Activated CD8-positive, alpha-beta memory T cell treated with anti-CD3 and anti-CD28 coated beads for 36 hours (primary cell): ENCODE measurements at regions not wholly inside any gene's neighbourhood (a gene's known extent, or its start where the extent isn't known, plus 50 kb on each side); places are given as distances from the start of the nearest gene placed in this dataset.

Source experiments
- CTCF ChIA-PET: fragments of 350-600 bp; sonication (Branson Sonifier 250); formaldehyde crosslinking; loops from one replicate; lab custom pipeline; 2021; ENCODE audit warnings: antibody characterized with exemption; lab: Charles Lee
- POLR2A ChIA-PET: fragments of 350-600 bp; sonication (Branson Sonifier 250); formaldehyde crosslinking; loops from one replicate; lab custom pipeline; 2021; ENCODE audit warnings: antibody characterized with exemption; lab: Charles Lee

DNA sequence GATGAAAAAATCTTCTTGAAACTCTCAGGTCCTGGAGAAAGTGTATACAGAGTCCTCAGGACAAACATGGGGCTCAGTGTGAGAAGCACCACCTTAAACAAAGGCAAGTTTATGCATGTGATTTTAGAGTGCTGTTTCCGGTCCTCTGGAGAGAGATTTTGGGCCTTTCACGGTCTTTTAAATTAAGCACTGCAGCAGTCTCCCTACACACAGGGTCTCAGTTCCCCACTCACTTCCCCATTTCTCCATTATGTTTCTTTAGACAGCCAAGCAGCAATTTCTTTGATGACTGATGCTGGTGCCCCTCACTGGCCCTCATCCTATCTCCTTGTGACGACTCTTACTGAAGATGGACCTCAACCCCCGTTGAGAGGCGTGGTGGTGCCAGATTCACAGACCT, 220.2 kb upstream of the CLINT1 start:
- POLR2A ChIA-PET, result no interaction called here
- CTCF ChIA-PET, result no interaction called here

DNA sequence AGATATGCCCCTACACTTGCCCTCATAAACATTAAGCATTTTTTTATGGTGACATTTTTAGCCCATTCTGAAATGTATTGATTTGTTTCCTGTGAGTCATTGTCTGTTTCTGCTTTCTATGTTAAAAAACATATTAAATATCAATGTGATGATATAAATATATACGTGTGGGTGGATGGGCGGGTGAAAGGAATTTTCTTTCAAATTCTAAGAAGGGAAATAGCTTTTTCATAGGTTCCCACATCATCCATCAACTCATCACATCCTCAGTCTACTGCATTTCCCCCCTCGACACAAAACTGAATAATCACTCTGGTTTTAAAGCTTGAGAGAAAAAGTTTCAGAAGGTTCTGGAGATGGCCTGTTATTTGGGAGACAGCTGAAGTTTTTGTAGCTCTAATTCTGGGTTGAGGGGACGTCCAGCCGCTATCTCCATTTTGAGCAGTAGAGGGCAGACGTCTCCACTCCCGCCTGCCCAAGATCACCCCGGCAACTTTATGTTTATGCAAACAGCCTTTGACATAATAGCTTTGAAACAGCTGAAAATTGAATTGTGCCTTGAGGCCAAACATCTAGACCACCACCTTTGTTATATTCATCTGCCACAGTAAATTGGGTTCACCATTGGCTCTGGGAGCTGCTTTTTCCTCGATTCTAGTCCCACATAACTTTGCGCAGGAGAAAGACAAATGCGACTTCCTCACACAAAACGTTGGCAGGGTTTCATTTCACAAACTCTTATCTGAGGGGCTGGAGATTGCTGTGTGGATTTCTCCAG, 216.2 kb upstream of the CLINT1 start:
- POLR2A ChIA-PET, result no interaction called here
- CTCF ChIA-PET, result interaction anchor here (0.5 to 1.2 kb wide), 6 partner anchors 10 to 1032 kb away, joined by 3 to 4 read pairs (median 3); no protein-coding TSS in a partner anchor

DNA sequence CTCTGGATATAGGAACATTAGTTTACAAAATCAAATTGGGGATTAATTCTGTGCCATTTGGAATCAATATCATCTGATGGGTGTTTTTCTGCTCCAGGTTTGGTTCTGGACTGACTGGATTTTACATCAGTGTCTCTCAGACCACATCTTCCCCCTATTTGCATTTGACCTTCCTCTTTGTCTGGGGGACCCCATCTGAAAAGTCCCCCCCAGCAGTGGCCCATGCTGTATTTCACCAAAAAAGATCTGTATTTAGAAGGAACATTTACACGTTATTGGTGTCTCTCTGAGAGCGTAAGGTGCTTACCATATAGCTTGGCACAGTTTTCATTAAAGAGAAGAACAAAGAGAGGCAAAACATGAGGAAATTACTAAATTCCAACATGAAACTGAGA, 215.6 kb upstream of the CLINT1 start:
- POLR2A ChIA-PET, result no interaction called here
- CTCF ChIA-PET, result interaction anchor here (0.5 to 1.2 kb wide), 4 partner anchors 15 to 1033 kb away, joined by 3 to 4 read pairs (median 3); no protein-coding TSS in a partner anchor

DNA sequence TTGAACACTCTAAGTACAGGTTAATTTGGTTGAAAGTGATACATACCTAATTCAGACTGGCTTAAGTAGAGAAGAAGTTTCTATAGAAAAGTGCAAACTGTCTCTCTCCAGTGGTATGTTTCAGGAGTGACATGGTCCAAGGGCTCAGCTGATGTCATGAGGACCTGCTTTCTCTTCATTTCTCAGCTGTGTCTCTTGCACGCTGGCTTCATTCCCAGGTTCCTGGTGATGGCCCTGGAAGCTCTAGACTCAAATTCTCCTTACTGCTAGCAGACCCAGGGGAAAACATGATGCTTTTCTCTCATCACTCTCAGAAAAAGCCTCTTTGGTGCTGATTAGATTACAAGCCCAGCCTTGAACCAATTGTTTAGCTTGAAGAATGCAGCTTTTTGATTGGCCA, 211.9 kb upstream of the CLINT1 start:
- ChIA-PET CTCF (interaction anchor here (0.6 kb wide), 1 partner anchor 194 kb away, joined by 3 read pairs; no protein-coding TSS in a partner anchor), POLR2A (no interaction called here)

DNA sequence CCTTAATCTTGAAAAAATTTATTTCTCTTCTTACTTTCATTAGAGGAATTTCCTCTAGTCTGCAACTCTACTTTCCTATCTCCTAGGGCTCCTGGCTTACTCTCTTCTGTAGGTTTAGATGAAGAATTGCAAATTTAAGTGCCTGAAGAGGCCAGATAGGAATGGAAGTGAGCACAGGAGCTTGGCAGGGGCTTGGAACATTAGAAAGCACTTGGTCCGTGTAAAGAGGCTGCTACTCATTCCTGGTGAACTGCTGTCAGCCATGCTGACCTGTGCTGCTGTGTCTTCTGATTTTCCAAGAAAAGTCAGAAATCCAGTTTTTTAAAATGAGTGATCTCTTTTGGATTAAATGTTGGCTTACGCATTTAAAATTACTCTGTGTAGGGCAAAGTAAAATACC, 210.9 kb upstream of the CLINT1 start:
- CTCF ChIA-PET, result no interaction called here
- POLR2A ChIA-PET, result no interaction called here

DNA sequence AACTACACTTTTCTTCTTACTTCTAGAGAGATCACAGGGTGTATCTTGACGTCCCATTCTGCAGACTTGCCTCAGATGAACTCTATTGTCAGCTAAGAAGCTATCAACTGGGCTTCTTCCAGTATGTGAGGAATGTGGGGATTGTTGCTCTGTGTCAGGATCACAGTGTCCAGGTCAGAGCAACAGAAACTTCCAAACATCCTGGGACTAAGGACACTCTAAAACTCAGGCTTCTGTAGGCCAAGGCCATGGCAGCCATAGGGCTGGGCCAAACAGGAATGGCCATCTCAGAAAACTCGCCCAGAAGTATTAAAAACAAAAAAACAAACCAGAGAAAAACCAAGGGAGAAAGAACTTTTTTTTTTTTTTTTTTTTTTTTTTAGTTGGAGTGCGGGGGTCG, 210.0 kb upstream of the CLINT1 start:
- CTCF ChIA-PET, result no interaction called here
- POLR2A ChIA-PET, result no interaction called here

DNA sequence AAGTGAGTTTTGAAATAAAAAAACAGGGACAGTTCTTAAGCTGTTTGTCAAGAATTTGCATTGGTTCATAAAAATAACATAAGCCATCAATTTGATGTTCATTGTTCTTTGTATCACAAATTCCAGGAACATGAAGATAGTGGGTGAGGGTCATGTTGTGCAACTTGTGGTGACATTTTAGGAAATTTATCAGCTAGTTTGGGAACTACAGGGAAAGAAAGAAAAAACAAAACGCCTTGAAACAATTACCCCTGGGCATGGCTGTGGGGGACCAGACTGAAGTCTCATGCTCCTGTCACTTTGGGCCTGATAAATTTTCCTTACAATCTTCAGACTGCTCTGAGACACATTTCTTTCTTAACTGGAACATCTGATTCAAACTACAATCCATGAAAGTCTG, 207.1 kb upstream of the CLINT1 start:
- POLR2A ChIA-PET, result no interaction called here
- CTCF ChIA-PET, result no interaction called here

DNA sequence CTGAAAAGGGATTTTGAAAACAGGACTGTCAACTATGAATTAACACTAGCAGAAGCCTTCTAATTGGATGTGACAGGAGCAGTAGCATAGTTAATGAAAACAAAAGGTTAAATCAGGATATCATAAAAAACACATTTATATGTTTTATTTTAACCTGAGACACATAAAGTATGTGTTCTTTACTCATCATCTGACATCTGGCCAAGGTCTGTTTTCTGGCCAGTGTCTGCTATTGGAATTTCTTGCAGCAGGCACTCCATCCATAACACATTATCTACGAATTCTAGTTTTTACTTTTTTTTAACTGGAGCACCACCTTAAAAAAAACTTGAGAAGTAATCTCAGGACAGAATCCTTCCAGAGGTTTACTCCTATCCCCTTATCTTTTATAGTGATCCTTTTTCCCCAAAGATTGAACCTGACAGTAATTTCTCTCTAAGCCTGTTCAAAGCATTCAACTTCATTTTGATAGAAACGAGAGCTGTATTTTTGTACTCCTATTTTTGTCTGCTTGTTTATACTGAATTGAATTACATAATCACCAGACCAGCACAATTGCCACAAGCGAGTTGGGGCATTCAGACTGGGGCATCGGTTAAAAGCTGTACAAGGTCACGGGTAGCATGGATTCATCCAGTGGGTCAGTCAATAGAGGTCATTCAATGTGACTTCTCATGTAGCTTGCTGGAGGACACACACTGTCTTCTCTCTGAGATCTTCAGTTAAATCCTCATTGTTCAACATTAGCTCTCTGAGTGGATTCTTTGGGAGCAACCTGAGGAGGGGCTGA, 205.6 kb upstream of the CLINT1 start:
- CTCF ChIA-PET, result interaction anchor here (1.4 kb wide), 1 partner anchor 11 kb away, joined by 3 read pairs; no protein-coding TSS in a partner anchor
- POLR2A ChIA-PET, result no interaction called here

DNA sequence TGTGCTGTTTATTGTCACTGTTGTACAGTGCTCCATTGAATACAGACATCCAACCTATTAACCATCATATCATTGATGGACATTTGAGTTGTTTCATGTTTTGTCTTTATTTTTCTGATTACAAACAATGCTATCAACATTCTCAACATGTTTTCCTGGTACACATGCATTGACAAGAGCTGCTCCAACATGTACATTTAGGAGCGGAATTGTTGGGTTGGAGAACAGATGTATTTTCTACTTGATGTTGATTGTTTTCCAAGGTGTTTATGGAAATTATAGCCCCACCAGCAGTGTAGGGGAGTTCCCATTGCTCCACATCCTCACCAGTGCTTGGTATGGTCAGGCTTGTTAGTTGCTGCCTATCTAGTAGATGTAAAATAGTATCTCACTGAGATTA, 204.1 kb upstream of the CLINT1 start:
- ChIA-PET POLR2A (no interaction called here), CTCF (no interaction called here)

DNA sequence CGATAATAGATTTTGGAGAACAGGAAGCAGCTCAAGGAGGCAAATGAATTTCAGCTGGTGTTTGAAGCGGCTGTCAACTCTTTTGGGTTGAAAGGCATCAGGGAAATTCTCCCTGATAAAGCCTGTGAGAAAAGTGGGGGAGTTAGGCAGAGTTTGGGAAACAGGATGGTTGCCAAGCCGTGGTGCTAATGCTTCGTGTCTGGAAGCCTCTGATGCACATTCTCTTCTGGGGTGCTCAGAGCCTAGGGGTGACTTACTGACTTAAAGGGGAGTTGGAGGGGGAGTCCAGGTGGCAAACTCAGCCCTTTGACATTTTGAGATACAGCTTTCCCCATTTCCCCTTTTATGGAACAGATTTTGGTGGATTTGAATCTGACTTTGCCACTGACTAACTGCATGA, 202.5 kb upstream of the CLINT1 start:
- ChIA-PET CTCF (no interaction called here), POLR2A (no interaction called here)

DNA sequence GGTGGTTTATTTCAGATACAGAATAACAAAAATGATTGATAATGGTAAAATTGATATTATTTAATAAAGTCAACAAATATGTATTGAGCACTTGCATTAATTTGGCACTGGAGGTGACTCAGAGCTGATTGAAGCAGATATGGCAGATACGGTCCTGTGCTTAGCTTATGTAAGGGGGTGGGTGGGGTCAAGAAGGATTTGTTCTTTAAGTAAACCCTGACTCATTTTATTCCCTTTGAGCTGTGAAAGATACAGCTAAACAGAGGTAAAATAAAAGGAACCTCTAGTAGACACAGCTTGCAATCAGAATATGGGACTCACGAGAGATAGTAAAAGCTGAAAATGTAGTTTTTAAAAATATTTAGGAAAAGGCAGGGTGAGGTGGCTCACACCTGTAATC, 201.3 kb upstream of the CLINT1 start:
- CTCF ChIA-PET, result interaction anchor here (1.2 kb wide), 1 partner anchor 15 kb away, joined by 4 read pairs; no protein-coding TSS in a partner anchor
- POLR2A ChIA-PET, result no interaction called here

DNA sequence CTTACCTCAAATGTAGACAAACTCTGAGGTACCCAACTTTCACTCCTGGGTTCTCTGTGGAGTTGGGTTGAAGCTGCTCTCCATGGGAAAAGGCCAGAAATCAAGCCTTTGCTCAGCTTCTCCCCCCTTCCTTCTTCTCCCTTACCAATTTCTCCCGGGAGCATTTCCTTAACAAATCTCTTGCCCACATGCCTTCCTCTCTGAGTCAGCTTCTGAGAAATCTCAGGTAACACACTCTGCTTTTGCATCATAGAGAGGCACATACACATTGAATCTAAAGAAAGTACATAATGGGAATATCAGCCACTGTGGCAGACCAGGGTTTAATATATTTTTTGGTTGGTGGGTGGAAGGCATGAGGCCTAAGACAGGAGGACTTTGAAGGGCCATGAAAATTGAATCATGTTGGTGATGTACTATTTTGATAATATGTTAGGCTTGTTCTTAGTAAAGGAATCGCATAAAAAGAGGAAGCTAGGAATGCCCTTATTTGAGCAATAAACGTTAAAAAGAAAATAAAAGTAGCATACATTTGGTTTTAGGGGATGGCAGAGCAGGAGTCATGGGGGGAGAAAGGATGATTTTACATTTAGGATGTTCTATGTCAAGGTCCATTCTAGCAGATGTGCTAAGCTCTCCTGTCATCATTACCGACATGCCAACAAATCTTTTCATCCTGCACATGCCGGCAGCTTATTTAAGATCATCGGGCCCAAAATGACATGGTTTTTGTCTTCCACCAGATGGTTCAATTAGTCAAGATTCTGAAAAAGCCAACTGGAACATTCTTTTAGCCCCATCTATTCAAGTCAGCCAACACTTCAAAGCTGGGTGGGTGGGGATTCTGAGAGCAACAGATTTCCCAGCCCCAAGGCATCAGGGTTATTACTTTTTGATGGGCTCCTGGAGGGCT, 199.5 kb upstream of the CLINT1 start:
- POLR2A ChIA-PET, result no interaction called here
- CTCF ChIA-PET, result interaction anchor here (1.2 kb wide), 1 partner anchor 17 kb away, joined by 4 read pairs; no protein-coding TSS in a partner anchor

DNA sequence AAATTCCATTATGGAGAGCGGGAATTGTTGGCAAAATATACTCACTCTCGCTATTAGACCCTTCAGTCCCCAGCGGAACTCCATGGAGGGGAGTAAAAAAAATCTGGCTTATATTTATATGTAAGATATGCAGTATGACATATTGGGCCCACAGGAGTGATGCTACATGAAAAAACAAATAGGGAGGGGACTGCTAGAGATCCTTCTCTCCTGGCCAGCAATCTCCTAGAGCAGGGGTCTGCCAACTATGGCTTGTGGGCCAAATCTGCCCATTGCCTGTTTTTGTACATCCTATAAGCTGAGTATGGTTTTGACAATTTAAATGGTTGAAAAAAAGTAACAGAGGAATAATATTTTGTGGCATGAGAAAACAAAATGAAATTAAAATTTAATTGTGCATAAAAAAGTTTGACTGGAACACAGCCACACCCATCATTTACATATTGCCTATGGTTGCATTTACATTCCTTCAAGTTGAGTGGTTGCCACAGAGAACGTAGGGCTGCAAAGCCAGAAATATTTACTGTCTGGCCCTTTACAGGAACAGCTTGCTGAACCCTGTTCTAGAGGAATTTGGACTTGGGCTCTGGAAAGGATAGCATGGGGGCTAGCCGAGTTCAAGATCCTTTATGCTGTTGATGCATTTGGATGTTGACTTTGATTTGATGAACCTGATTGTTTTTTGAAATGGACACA, 197.3 kb upstream of the CLINT1 start:
- POLR2A ChIA-PET, result no interaction called here
- CTCF ChIA-PET, result no interaction called here

DNA sequence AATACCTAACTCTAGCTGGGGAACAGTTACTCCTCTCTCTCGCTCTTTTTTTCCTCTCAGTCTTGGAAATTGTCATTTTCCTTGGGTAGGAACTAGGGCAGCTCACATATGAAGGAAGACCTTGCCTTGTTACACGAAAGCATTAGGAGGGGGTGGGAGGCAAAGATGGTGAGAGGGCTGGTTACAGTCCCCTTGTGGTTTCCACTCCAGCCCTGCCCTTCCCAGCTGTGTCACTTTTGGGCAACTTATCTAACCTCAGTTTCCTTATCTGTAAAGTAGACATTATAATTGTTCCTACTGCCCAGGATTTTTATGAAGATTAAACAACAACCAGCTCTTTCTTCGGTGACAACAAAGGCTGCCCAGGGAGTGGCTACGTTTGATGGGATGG, 196.2 kb upstream of the CLINT1 start:
- POLR2A ChIA-PET, result no interaction called here
- CTCF ChIA-PET, result no interaction called here

DNA sequence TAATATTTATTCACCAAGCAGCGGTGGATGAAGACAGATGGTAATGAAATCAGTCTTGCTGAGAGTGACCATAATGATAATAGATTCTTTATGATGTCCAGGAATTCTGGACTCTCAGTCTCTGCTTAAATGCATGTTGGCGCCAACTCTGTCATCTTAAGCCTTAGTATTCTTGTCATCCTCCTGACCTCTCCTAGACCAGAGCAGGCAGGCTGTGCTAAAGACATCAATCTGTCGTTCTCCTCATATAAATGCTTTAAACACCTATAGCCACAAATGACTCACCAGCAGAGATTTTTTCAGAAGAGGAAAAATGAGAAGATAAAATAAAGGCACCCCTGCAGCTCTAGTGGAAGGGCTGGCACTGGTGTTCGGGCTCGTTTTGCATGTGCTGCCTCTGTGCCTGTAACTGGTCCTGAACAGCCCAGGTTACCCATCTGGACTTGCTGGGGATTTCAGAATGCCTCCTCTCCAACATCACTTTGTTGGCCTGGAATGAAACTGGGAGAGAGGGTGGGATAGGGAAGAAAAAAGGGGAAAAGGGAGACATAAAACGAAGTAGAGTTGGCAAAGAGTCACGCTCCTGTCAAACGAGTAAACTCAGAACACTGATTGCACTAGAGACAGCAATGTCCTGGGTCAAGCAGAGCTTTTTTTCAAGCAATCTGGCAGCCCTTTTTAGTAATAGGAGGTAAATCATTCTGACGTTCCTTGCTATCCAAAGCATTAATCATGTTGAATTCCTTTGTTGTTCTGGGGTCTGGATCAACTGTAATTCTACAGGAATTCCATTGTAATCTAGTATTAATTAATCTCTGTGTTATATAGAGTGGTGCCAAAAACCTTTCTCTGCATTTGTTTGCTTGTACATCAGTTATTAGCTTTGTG, 195.5 kb upstream of the CLINT1 start:
- CTCF ChIA-PET, result no interaction called here
- POLR2A ChIA-PET, result no interaction called here

DNA sequence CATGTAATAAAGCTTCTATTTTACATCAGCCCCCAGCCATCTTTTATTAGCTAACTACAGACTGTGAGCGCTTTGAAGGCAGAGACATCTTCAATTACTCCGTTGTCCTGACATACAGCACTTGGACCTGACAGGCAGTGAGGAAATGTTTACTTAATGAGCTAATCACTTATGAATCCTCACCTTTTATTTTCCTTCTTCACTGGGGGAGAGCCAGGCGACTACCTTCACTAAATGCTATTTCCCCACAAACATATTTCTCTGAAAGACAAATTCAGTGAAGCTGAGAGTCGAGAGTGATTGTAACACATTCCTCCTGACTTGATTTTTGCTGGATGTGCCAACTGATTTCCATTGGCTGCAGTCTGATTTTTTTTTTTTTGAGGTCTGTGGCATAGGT, 192.1 kb upstream of the CLINT1 start:
- POLR2A ChIA-PET, result no interaction called here
- CTCF ChIA-PET, result interaction anchor here (0.6 kb wide), 1 partner anchor 61 kb away, joined by 3 read pairs; no protein-coding TSS in a partner anchor

DNA sequence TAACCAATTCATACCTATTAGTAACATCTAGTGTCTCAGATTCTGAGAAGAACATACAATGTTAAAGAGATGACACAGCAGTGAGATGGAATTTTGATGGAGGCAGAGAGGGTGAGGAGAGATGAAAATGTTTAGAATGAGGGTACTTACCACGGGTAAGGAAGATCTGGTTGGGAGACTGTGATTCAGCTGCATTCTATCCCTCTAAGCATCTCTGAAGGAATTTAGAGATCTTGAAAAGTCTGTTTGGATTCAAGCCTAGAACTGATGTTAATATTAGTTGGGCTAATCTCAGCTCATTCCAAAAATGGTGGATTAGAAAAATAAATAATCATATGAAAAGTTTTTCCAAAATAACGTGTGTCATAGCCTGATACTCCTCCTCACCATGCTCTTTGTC, 191.5 kb upstream of the CLINT1 start:
- ChIA-PET CTCF (interaction anchor here (0.6 kb wide), 1 partner anchor 62 kb away, joined by 3 read pairs; no protein-coding TSS in a partner anchor), POLR2A (no interaction called here)

DNA sequence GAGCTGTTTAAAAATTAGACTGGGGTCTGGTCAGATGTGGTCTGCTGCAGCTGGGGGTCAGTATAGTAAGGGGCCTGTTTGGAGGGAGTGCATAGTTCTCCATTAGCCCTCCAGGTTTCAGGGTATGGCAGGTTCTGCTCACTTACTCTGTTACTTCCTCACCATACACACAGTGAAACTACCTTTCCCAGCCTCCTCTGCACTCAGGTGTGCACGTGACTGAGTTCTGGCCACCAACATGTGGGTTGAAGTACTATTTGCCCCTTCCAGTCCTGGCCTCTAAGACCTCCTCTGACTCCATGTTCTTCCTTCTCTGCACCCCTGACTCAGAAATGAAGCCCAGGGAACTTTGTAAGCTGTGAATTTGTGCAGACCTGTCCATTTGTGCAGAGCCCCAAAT, 190.5 kb upstream of the CLINT1 start:
- POLR2A ChIA-PET, result no interaction called here
- CTCF ChIA-PET, result no interaction called here
